Activated B cell treated with CpG ODN at 0.5 μM for 24 hours (primary cell): ENCODE measurements at regions not wholly inside any gene's neighbourhood (a gene's known extent, or its start where the extent isn't known, plus 50 kb on each side); places are given as distances from the start of the nearest gene placed in this dataset.

Source experiments
- ATAC-seq: fragments of 200-7000 bp; cut with Tn5 transposase; one replicate; pipeline ENCODE4 v1.10.0; 2021; ENCODE audit warnings: low read depth, mild to moderate bottlenecking, moderate library complexity
- CTCF ChIA-PET: fragments of 350-600 bp; sonication (Branson Sonifier 250); formaldehyde crosslinking; loops from one replicate; lab custom pipeline; 2021; ENCODE audit warnings: antibody characterized with exemption; lab: Charles Lee
- POLR2A ChIA-PET: fragments of 350-600 bp; sonication (Branson Sonifier 250); formaldehyde crosslinking; loops from one replicate; lab custom pipeline; 2021; ENCODE audit warnings: antibody characterized with exemption; lab: Charles Lee
- DNase-seq: peaks from one replicate; pipeline ENCODE4 v3.0.0; 2022
- H3K27ac Mint-ChIP-seq: one replicate; pipeline ENCODE4 v1.8.0; 2020; ENCODE audit warnings: mixed read lengths
- H3K27me3 Mint-ChIP-seq: one replicate; pipeline ENCODE4 v1.8.0; 2021; ENCODE audit warnings: mixed read lengths
- H3K36me3 Mint-ChIP-seq: one replicate; pipeline ENCODE4 v1.8.0; 2021; ENCODE audit warnings: low read depth, mixed read lengths
- H3K4me1 Mint-ChIP-seq: one replicate; pipeline ENCODE4 v1.8.0; 2021; ENCODE audit warnings: mixed read lengths
- H3K4me3 Mint-ChIP-seq: one replicate; pipeline ENCODE4 v1.8.0; 2020; ENCODE audit warnings: mild to moderate bottlenecking, mixed read lengths
- H3K9me3 Mint-ChIP-seq: one replicate; pipeline ENCODE4 v1.8.0; 2020; ENCODE audit warnings: mixed read lengths
- CTCF ChIP-seq: fragments of 200-600 bp; IDR thresholded peaks from one replicate; pipeline ENCODE4 v1.8.0; 2022; ENCODE audit warnings: antibody characterized with exemption, mild to moderate bottlenecking
- intact Hi-C: fragments of 100-400 bp; cut with micrococcal nuclease; formaldehyde crosslinking; loops from one replicate; pipeline ENCODE4 v1.15.1; 2024

GRCh38 chr2:107086497-107086896 lies 200.5 kb upstream of the ST6GAL2 start:
- no peak for TF ChIP-seq CTCF
- DNase-seq: no peak
- no peak overlapping the region for H3K27ac Mint-ChIP-seq
- H3K4me3 Mint-ChIP-seq: no peak overlapping the region
- ChIA-PET CTCF (no interaction called here), POLR2A (no interaction called here)
- no peak for ATAC-seq
- no peaks in the 10 kb centered on the region for H3K27me3 Mint-ChIP-seq
- intact Hi-C loops: no loop called here
- no peaks in the 10 kb centered on the region for H3K36me3 Mint-ChIP-seq
- peaks cover 8% of the 10 kb centered on the region for H3K9me3 Mint-ChIP-seq
- no peaks in the 10 kb centered on the region for H3K4me1 Mint-ChIP-seq

- ChIA-PET POLR2A (no interaction called here), CTCF (no interaction called here)
- DNase-seq: no peak
Measured at GRCh38 chr2:107088156-107088555, 202.2 kb upstream of the ST6GAL2 start.

GRCh38 chr2:107091163-107091864 lies 205.3 kb upstream of the ST6GAL2 start:
- no peaks in the 10 kb centered on the region for H3K4me1 Mint-ChIP-seq
- TF ChIP-seq CTCF: no peak
- H3K4me3 Mint-ChIP-seq: no peak overlapping the region
- DNase-seq (no peak), ATAC-seq (no peak)
- H3K27ac Mint-ChIP-seq: no peak overlapping the region
- no peaks in the 10 kb centered on the region for H3K36me3 Mint-ChIP-seq
- H3K9me3 Mint-ChIP-seq: peaks cover 10% of the 10 kb centered on the region
- ChIA-PET CTCF (no interaction called here), POLR2A (no interaction called here)
- no peaks in the 10 kb centered on the region for H3K27me3 Mint-ChIP-seq
- intact Hi-C loops: no loop called here

More at GRCh38 chr2:107088156-107088555, 202.2 kb upstream of the ST6GAL2 start:
- Mint-ChIP-seq H3K27me3 (no peaks in the 10 kb centered on the region), H3K36me3 (no peaks in the 10 kb centered on the region), H3K9me3 (peaks cover 10% of the 10 kb centered on the region), H3K4me3 (no peak overlapping the region), H3K27ac (no peak overlapping the region), H3K4me1 (no peaks in the 10 kb centered on the region)
- TF ChIP-seq CTCF: no peak
- intact Hi-C loops: no loop called here
- no peak for ATAC-seq

- intact Hi-C loops: no loop called here
- ATAC-seq: no peak
- Mint-ChIP-seq H3K36me3 (no peaks in the 10 kb centered on the region), H3K27ac (no peak overlapping the region), H3K27me3 (no peaks in the 10 kb centered on the region), H3K4me3 (no peak overlapping the region), H3K9me3 (peaks cover 10% of the 10 kb centered on the region), H3K4me1 (no peaks in the 10 kb centered on the region)
- ChIA-PET POLR2A (no interaction called here), CTCF (no interaction called here)
- TF ChIP-seq CTCF: no peak
- DNase-seq: no peak
Measured at GRCh38 chr2:107093426-107093957, 207.5 kb upstream of the ST6GAL2 start.

GRCh38 chr2:107094450-107094986 lies 208.6 kb upstream of the ST6GAL2 start:
- CTCF ChIA-PET: no interaction called here
- DNase-seq: no peak

More at GRCh38 chr2:107094450-107094986, 208.6 kb upstream of the ST6GAL2 start:
- H3K9me3 Mint-ChIP-seq: peaks cover 7% of the 10 kb centered on the region
- no peak for TF ChIP-seq CTCF
- POLR2A ChIA-PET: no interaction called here
- no peaks in the 10 kb centered on the region for H3K36me3 Mint-ChIP-seq
- H3K4me3 Mint-ChIP-seq: no peak overlapping the region
- no peaks in the 10 kb centered on the region for H3K27me3 Mint-ChIP-seq
- intact Hi-C loops: no loop called here
- no peak overlapping the region for H3K27ac Mint-ChIP-seq
- no peaks in the 10 kb centered on the region for H3K4me1 Mint-ChIP-seq
- ATAC-seq: no peak
